NCI-H748 (cell line): ENCODE measurements at regions not wholly inside any gene's neighbourhood (a gene's known extent, or its start where the extent isn't known, plus 50 kb on each side); places are given as distances from the start of the nearest gene placed in this dataset.
"Not testable (repeated sequence)": the region's sequence is repeated elsewhere in the genome, so short reads cannot be mapped to it uniquely, and the experiment has no call there.

ENCODE experiments used
- DNase-seq: peaks from one replicate; lab custom pipeline; 2025; ENCODE audit not compliant: unreplicated experiment; lab: John Stamatoyannopoulos, UW

- DNase-seq = no peak
These were observed 168.5 kb upstream of the LDB2 start for GRCh38 chr4:17066972-17067371.

- no peak for DNase-seq
These were observed 167.8 kb upstream of the LDB2 start for GRCh38 chr4:17066236-17066635.

DNA sequence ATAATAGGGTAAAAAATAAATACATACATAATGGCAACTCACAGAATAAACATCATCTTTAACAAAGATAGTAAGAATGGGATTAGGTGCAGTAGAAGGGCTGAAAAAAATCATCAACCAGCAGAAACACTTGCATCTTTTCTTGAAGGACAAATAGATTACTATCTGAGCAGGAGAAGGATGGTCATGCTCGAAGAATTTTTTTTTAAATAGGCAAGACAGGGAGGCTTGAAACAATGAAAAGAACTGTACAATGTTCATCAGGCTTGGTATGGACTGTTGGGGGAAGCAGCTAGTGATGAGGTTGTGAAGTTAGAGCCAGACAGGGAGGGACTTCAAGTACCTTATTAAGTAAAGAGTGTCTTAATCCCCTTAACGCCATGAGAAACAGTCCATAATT lies 167.4 kb upstream of the LDB2 start:
- no peak for DNase-seq

DNA sequence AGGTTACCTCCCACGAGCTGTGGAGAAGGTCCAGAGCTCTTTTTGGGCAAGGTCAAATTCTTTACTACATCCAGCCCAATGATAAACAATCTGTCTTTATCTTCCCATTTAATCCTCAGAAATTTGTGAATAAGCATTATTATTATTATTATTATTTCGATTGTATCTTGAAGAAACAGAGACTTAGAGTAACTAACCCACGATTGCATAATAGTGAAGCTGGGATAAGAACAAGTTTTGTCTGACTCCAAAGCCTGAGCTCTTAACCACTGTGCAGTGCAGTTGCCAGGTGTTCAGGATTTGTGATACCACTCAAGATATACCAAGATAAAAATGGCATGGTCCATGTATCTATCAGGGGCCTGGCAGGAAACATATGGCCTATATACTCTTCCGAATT lies 166.5 kb upstream of the LDB2 start:
- no peak for DNase-seq

DNA sequence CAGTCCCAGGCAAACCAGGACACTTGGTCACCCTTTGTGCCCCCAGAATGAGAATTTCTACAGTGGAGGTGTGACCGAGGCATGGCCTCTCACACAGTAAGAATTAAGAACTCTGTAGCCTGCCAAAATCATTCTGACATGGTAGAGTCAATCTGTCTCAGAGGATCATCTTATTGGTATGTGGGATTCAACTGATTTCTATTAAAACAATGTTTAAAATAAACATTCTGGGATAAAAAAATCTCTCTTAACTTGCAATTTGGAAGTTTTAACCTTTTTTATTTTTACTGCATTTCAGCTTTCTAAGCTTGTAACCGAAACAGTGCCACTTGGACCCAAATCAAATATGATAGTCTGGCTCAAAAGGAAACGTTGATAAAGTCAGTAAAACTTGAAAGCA lies 165.4 kb upstream of the LDB2 start:
- DNase-seq = no peak

DNA sequence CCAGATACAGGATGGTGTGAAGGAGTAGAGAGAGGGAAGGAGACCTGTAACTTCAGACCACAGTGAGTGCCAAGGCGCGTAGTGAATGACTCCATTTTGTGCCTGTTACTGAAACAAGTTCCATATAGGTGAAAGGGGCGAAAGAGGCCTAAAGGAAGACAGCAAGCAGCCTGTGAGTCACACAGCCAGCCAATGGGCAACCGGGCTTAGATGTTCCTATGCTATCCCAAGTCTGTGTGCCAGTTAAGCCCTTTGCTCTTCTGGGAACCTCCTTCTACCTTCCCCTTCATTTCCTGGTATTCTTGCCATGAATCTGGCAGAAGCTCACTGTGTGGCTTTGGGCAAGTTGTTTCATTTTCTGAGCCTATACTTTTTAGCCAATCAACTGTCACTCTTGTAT lies 161.8 kb upstream of the LDB2 start:
- DNase-seq = no peak

DNA sequence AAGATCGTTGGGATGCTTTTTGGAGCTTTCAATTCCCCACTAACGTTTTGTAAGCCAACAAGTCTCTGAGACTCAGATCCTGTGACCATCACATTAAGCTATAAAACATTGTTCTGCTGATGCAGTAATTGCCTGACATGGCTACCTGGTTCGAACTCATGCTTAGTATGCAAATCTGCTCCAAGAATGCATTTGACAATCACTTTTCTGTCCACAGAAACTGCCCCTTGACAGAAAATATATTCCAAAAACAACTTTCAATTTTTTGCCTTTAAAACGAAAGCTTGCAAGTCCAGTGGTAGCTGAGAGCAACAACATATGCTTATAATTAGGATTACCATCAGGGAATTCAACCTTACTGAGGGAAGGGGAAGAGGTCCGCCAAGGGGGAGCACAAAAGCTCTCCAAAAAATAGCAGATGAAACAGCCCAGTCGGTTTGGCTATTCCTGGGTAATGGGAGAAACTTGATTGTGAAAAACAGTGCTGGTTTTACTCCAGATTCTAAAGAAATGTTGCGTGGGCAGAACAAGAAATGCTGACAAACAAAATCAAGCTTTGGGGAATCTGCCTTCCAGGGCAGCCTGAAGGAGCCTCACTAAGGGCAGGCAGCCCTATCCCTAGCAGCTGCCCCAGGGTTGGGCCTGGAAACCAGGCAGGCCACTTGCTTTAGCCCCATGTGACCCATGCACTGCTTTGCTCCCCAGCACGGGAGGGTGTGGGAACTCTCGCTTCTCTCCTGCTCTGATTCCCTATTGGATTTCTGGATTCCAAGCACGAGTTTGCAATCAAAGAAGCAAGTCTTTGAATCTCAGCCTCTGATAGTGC lies 160.7 kb upstream of the LDB2 start:
- DNase-seq = no peak

- DNase-seq = no peak
These were observed 160.1 kb upstream of the LDB2 start for GRCh38 chr4:17058536-17058915.

- no peak for DNase-seq
These were observed 158.6 kb upstream of the LDB2 start for GRCh38 chr4:17057035-17057434.

DNA sequence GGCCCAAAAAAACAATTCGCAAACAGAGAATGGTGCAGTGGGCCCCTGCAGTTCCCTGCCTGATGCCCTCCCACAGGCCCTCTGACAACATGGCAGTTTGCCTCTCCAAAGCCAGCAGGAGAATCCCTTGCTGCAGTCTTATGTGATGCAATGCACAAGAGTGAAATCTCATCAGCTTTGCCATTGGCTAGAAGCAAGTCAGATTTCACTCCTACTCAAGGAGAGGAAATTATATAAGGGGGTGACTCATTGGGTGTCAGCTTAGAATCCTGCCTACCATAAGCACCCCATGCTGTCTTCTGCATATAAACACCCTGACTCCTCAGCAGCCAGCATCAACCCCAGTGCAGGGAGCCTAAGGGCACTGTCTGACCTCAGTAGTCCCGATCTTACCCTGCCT lies 157.3 kb upstream of the LDB2 start:
- DNase-seq = no peak

DNA sequence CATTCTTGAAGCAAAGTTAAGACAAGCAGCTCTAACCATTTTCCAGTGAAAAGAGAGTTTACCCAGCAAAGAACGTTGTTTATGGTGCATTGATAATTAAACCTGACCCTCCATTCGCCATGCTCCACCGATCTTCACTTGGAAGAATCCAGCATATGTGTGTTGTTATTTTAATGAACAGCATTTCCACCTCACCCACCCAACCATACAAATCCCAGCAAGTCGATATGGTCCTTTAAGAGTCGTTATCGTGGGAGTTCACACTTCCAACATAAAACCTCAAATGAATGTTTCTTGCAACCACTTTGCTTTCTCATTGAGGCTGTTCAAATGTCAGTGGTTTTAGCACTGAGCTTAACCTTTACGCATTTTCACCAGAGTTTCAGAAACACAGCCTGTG lies 147.4 kb upstream of the LDB2 start:
- no peak for DNase-seq

DNA sequence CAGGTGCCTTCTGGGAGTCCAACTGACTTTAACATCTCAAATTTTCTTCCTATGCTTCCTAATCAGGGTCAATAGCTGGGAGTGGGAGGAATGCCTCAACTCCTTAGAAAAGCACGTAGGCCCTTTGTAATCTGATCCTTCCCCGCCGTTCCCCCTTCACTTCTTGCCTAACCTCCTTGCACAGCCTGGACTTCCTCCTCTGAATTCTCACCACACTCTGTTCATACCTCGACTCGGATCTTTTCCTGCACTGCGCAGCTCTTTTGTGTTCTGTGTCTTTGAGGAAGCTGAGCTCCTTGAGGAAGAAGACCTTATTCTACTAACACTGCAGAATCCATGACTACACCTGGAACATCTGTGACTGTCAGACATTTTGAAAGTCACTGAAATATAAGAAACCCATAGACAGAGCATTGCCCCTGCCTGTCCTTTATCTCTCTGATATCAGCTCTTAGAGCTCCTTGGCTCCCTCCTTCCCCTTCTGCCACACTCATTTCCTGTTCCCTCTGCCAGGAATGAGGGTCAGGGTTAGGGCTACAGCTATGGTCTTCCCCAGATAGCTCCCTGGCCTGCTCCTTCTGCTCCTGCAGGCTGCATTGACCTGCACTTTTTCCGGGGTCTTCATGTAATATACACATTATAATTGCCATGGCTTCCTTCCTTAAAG lies 140.2 kb upstream of the LDB2 start:
- DNase-seq = no peak

- DNase-seq = no peak
These were observed 135.3 kb upstream of the LDB2 start for GRCh38 chr4:17033768-17034181.

DNA sequence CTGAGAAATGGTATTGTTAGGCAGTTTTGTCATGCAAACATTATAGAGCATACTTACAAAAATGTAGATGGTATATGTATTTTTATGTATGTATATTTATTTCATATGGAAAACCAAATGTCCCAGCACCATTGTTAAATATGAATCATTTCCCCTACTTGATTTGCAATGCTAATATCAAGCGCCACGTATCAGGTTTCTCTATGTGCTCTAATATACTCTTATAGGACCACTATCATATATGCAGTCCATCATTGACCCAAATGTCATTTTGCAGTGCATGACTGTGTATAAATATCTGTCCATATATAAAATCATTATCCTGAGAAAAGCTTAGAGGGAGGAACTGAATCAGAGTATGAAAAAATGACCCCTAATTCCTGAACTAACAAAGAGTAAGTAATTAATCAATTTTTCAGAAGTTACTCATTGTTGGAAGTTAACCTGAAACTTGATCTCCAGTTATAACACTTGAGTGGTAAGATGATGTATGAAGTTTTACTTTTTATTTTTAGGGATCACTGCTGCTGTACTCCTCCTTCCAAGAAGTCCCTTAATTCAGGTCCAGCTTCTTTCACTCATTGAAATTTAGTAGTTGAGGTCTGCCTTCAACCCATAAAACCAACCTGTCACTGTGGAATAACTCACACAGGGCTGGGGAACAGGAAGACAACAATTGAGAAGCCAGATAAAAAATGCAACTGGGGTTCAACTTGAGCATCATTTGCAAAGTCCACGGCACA lies 134.8 kb upstream of the LDB2 start:
- DNase-seq = no peak

GRCh38 chr4:17030543-17030942 lies 132.1 kb upstream of the LDB2 start:
- no peak for DNase-seq

DNA sequence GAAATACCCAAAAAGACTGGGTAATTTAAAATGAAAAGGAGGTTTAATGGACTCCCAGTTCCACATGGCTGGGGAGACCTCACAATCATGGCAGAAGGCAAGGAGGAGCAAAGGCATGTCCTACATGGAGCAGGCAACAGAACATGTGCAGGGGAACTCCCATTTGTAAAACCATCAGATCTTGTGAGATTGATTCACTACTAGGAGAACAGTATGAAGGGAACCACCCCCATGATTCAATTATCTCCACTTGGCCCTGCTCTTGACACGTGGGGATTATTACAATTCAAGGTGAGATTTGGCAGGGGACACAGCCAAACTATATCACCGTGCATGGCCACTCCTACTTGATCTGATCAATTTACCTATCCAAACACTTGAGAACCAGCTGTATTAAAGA lies 131.5 kb upstream of the LDB2 start:
- DNase-seq = no peak

DNA sequence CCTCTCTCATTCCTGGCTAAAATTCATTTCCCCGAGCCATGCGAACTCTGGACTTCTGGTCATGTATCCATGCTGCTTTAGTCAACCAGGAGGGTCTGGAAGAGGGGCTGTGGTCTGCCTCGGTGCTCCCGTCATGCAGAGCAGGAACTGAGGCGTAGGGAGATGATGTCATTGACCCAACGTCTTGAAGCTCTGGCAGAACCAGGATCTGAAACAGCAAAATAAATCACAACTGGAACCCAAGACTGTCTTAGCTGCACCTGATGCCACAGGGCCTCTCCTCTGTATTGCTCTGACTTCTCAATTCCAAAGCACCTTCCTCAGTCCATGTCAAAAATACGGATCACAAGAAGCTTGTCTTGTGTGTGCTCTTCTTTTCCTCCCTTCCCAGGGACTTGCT lies 131.0 kb upstream of the LDB2 start:
- no peak for DNase-seq

GRCh38 chr4:17027495-17027894 lies 129.1 kb upstream of the LDB2 start:
- no peak for DNase-seq

GRCh38 chr4:17024425-17024824 lies 126.0 kb upstream of the LDB2 start:
- no peak for DNase-seq

DNA sequence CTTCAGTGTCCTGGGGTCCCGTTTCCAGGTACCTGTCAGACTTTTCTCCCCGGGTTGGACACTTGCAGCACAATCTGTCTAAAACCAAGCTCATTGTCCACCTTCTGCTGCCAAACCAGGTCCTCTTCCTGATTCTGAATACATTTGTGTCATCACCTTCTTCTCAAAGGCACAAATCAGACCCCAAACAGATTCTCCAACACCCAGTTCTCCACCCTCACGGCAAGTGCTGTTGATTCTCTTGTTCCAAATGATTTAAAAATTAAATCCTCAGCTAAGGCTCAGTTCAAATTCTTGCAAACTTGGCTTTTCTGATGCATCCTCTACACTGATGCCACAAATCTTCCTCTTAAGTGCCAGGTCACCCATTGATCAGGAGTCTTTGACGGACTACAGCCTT lies 122.5 kb upstream of the LDB2 start:
- no peak for DNase-seq

GRCh38 chr4:17020451-17020850 lies 122.0 kb upstream of the LDB2 start:
- no peak for DNase-seq

GRCh38 chr4:17018621-17019020 lies 120.2 kb upstream of the LDB2 start:
- DNase-seq = not testable (repeated sequence)
